NCI-H2029 (cell line): ENCODE measurements at regions not wholly inside any gene's neighbourhood (a gene's known extent, or its start where the extent isn't known, plus 50 kb on each side); places are given as distances from the start of the nearest gene placed in this dataset.

Source experiments
- DNase-seq: peaks from one replicate; lab custom pipeline; 2025; lab: John Stamatoyannopoulos, UW

GRCh38 chr2:71812736-71813135 lies 334.9 kb downstream of the CYP26B1 start:
- no peak for DNase-seq

- DNase-seq, result no peak
These were observed 335.9 kb downstream of the CYP26B1 start for GRCh38 chr2:71811726-71812125.

- DNase-seq, result no peak
These were observed 336.5 kb downstream of the CYP26B1 start for GRCh38 chr2:71811157-71811556.

GRCh38 chr2:71807581-71808451 lies 339.8 kb downstream of the CYP26B1 start:
- no peak for DNase-seq

- no peak for DNase-seq
These were observed 341.2 kb downstream of the CYP26B1 start for GRCh38 chr2:71806432-71806831.

- DNase-seq, result no peak
These were observed 343.3 kb downstream of the CYP26B1 start for GRCh38 chr2:71804281-71804751.

- DNase-seq, result no peak
These were observed 344.3 kb downstream of the CYP26B1 start for GRCh38 chr2:71803398-71803797.

GRCh38 chr2:71802556-71802955 lies 345.1 kb downstream of the CYP26B1 start:
- DNase-seq, result no peak

- DNase-seq, result no peak
These were observed 345.7 kb downstream of the CYP26B1 start for GRCh38 chr2:71801969-71802368.

- DNase-seq, result no peak
These were observed 346.1 kb downstream of the CYP26B1 start for GRCh38 chr2:71801556-71801955.

GRCh38 chr2:71800851-71801250 lies 346.8 kb downstream of the CYP26B1 start:
- no peak for DNase-seq

- no peak for DNase-seq
These were observed 346.9 kb downstream of the DYSF start for GRCh38 chr2:71800106-71800809.

- no peak for DNase-seq
These were observed 345.7 kb downstream of the DYSF start for GRCh38 chr2:71799013-71799575.

GRCh38 chr2:71798266-71799012 lies 345.1 kb downstream of the DYSF start:
- DNase-seq, result no peak

- no peak for DNase-seq
These were observed 343.9 kb downstream of the DYSF start for GRCh38 chr2:71797035-71797810.

- no peak for DNase-seq
These were observed 342.8 kb downstream of the DYSF start for GRCh38 chr2:71796174-71796593.

GRCh38 chr2:71795486-71795885 lies 342.1 kb downstream of the DYSF start:
- DNase-seq, result no peak

- no peak for DNase-seq
These were observed 341.2 kb downstream of the DYSF start for GRCh38 chr2:71794611-71795010.

GRCh38 chr2:71793926-71794325 lies 340.6 kb downstream of the DYSF start:
- no peak for DNase-seq

- DNase-seq, result no peak
These were observed 339.8 kb downstream of the DYSF start for GRCh38 chr2:71792926-71793761.
